ENCODE measurements at regions not wholly inside any gene's neighbourhood (a gene's known extent, or its start where the extent isn't known, plus 50 kb on each side); places are given as distances from the start of the nearest gene placed in this dataset.

DNA sequence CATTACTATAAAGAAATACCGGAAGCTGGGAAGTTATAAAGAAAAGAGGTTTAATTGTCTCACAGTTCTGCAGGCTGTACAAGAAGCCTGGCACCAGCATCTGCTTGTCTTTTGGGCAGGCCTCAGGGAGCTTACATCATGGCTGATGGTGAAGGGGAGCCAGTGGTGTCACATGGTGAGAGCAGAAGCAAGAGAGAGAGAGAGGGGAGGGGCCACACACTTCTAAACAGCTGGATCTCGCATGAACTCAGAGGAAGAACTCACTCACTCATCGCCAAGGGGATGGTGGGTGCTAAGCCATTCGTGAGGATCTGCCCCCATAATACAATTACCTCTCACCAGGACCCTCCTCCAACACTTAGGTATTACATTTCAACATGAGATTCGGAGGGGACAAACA lies 51.8 kb upstream of the ANKRD34C start:
- TF ChIP-seq CTCF (IDR thresholded peaks at IDR 0.05; ENCODE audit: low read depth, low read length, missing control alignments) = no peak
- peak; percentile 9 for DNase-seq (ENCODE audit: extremely low read depth, low read depth)
- H3K4me3 ChIP-seq (replicated peaks; ENCODE audit: low read depth, low read length) = no peak overlapping the region

DNA sequence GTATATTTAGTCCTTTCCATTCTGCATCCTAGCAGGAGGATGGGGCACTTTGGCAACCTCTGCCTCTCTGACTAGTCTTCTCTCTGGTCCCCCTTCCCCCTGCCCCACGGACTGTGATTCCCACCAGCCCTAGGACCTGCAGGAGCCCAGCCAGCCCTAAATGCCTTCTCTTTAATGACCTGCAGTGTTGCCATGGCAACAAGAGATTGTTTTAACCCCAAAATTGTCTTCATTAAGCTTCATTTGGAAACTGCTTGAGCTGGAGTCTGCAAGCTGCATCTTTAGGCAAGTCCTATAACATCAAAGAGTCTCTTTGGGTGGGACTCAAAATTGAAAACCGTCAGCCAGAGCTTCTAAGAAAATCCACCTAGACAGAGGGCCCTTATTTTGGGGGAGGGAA lies 59.7 kb upstream of the ANKRD34C start:
- no peak for TF ChIP-seq CTCF (IDR thresholded peaks at IDR 0.05; ENCODE audit: low read depth, low read length, missing control alignments)
- no peak for DNase-seq (ENCODE audit: extremely low read depth, low read depth)

DNA sequence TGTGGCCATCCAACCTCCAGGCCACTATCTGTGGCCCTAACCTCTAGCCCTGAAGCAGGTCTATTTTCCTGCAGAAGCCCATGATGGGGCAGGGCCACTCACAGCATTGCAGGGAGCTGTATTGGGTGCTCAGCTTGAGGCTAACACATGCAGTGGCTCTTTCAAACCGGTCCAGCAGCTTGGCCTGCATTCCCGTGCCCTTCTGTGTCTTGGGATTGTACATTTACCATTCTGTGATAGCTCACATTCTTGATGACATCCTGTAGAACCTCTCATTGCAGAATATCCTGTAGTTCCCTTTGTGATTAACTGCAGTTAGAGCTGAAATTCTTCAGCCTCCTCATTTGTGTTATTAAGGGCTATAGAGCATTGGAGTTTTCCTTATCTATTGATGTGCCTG lies 60.8 kb upstream of the ANKRD34C start:
- DNase-seq (ENCODE audit: extremely low read depth, low read depth) = no peak
- TF ChIP-seq CTCF (IDR thresholded peaks at IDR 0.05; ENCODE audit: low read depth, low read length, missing control alignments) = no peak
- no peak overlapping the region for H3K4me3 ChIP-seq (replicated peaks; ENCODE audit: low read depth, low read length)

More for the DNA sequence above, 59.7 kb upstream of the ANKRD34C start:
- no peak overlapping the region for H3K4me3 ChIP-seq (replicated peaks; ENCODE audit: low read depth, low read length)

GRCh38 chr15:79219393-79220056 lies 63.0 kb upstream of the ANKRD34C start:
- DNase-seq (ENCODE audit: extremely low read depth, low read depth) = no peak
- no peak overlapping the region for H3K4me3 ChIP-seq (replicated peaks; ENCODE audit: low read depth, low read length)

GRCh38 chr15:79218588-79219200 lies 63.8 kb upstream of the ANKRD34C start:
- DNase-seq (ENCODE audit: extremely low read depth, low read depth) = peak; percentile 7
- H3K4me3 ChIP-seq (replicated peaks; ENCODE audit: low read depth, low read length) = no peak overlapping the region
- peak; percentile 48 for TF ChIP-seq CTCF (IDR thresholded peaks at IDR 0.05; ENCODE audit: low read depth, low read length, missing control alignments)

More at GRCh38 chr15:79219393-79220056, 63.0 kb upstream of the ANKRD34C start:
- no peak for TF ChIP-seq CTCF (IDR thresholded peaks at IDR 0.05; ENCODE audit: low read depth, low read length, missing control alignments)

DNA sequence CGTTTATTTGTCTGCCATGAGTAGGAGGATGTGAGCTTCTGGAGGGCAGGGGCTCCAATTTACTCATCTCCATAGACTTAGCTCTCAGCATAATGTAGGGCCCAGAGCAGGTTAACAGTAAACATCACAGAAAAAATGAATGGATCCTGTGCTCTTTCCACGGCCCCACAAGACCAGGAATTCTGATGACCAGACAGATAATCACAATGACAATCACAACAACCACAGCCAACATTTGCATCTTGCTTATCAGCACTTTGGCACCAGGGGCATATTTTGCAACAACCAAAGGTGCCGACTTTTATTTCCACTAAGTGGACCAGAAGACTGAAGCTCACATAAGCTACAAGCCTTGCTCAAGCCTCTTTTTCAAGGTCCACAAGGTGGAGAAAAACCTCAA lies 68.9 kb upstream of the ANKRD34C start:
- no peak for DNase-seq (ENCODE audit: extremely low read depth, low read depth)
- no peak overlapping the region for H3K4me3 ChIP-seq (replicated peaks; ENCODE audit: low read depth, low read length)
- TF ChIP-seq CTCF (IDR thresholded peaks at IDR 0.05; ENCODE audit: low read depth, low read length, missing control alignments) = no peak
